COLO829 (cell line): ENCODE measurements at regions not wholly inside any gene's neighbourhood (a gene's known extent, or its start where the extent isn't known, plus 50 kb on each side); places are given as distances from the start of the nearest gene placed in this dataset.

Experiments used
- DNase-seq: peaks from one replicate; pipeline ENCODE4 v3.0.0; 2012; ENCODE audit warnings: low spot score

- no peak for DNase-seq
Observed at GRCh38 chr4:71277353-71277752, 61.5 kb upstream of the SLC4A4 start.

GRCh38 chr4:71283642-71284257 is 55.1 kb upstream of the SLC4A4 start:
- no peak for DNase-seq

GRCh38 chr4:71287305-71287704 is 51.5 kb upstream of the SLC4A4 start:
- peak; percentile 88 for DNase-seq

GRCh38 chr4:71288875-71289274 is 49.9 kb upstream of the SLC4A4 start:
- DNase-seq: no peak
